WTC11 (cell line): ENCODE measurements at regions not wholly inside any gene's neighbourhood (a gene's known extent, or its start where the extent isn't known, plus 50 kb on each side); places are given as distances from the start of the nearest gene placed in this dataset.

Experiments
- ATAC-seq: fragments of 200-7000 bp; cut with Tn5 transposase; 2 replicates; pipeline ENCODE4 v1.10.0; 2021; ENCODE audit warnings: mild to moderate bottlenecking, moderate library complexity
- CTCF ChIA-PET: fragments of 300-600 bp; sonication (Branson Sonifier 250); formaldehyde crosslinking; loops from one replicate; lab custom pipeline; 2021; ENCODE audit warnings: antibody characterized with exemption; lab: Charles Lee
- POLR2A ChIA-PET: fragments of 350-600 bp; sonication (Branson Sonifier 250); formaldehyde crosslinking; loops from one replicate; lab custom pipeline; 2021; ENCODE audit warnings: antibody characterized with exemption; lab: Charles Lee
- DNase-seq: peaks from one replicate; pipeline ENCODE4 v3.0.0; 2021; ENCODE audit warnings: low spot score
- H3K27ac Mint-ChIP-seq: 2 replicates; pipeline ENCODE4 v1.8.0; 2021; ENCODE audit warnings: mixed read lengths
- H3K27me3 Mint-ChIP-seq: 2 replicates; pipeline ENCODE4 v1.8.0; 2021; ENCODE audit warnings: low read depth, mild to moderate bottlenecking, moderate library complexity, mixed read lengths
- H3K36me3 Mint-ChIP-seq: 2 replicates; pipeline ENCODE4 v1.8.0; 2021; ENCODE audit warnings: mixed read lengths
- H3K4me1 Mint-ChIP-seq: 2 replicates; pipeline ENCODE4 v1.8.0; 2022; ENCODE audit warnings: mixed read lengths
- H3K4me3 Mint-ChIP-seq: 2 replicates; pipeline ENCODE4 v1.8.0; 2021; ENCODE audit warnings: mild to moderate bottlenecking, moderate library complexity, mixed read lengths
- H3K9me3 Mint-ChIP-seq: 2 replicates; pipeline ENCODE4 v1.8.0; 2021; ENCODE audit warnings: mixed read lengths
- FOXK1 ChIP-seq: sonication (generic); formaldehyde crosslinking; IDR thresholded peaks from 2 replicates; pipeline ENCODE4 v1.8.0; 2022; ENCODE audit warnings: mild to moderate bottlenecking, moderate library complexity, missing genetic modification reagents
- GTF2I ChIP-seq: fragments of 250-450 bp; sonication (Bioruptor Pico); conservative IDR thresholded peaks from 2 replicates; pipeline ENCODE4 v1.4.0; 2021; ENCODE audit warnings: mild to moderate bottlenecking
- MYBL2 ChIP-seq: sonication (generic); formaldehyde crosslinking; IDR thresholded peaks from 2 replicates; pipeline ENCODE4 v1.8.1; 2023; ENCODE audit warnings: mild to moderate bottlenecking, moderate library complexity, missing genetic modification reagents
- NR2C2 ChIP-seq: sonication (generic); formaldehyde crosslinking; IDR thresholded peaks from 2 replicates; pipeline ENCODE4 v1.8.0; 2022; ENCODE audit warnings: mild to moderate bottlenecking, missing genetic modification reagents
- PRRX2 ChIP-seq: fragments of 250-450 bp; sonication (Bioruptor Pico); IDR thresholded peaks from 2 replicates; pipeline ENCODE4 v1.8.0; 2021; ENCODE audit warnings: mild to moderate bottlenecking
- RORB ChIP-seq: fragments of 250-450 bp; sonication (Bioruptor Pico); IDR thresholded peaks from 2 replicates; pipeline ENCODE4 v1.9.0; 2021; ENCODE audit warnings: mild to moderate bottlenecking
- SMAD3 ChIP-seq: sonication (generic); formaldehyde crosslinking; IDR thresholded peaks from 2 replicates; pipeline ENCODE4 v1.8.0; 2022; ENCODE audit warnings: missing genetic modification reagents, mild to moderate bottlenecking, borderline replicate concordance
- SMAD4 ChIP-seq: sonication (generic); formaldehyde crosslinking; IDR thresholded peaks from 2 replicates; pipeline ENCODE4 v1.8.0; 2022; ENCODE audit warnings: mild to moderate bottlenecking, missing genetic modification reagents
- SOX15 ChIP-seq: fragments of 250-450 bp; sonication (Bioruptor Pico); IDR thresholded peaks from 2 replicates; pipeline ENCODE4 v1.9.0; 2021; ENCODE audit warnings: mild to moderate bottlenecking
- ZNF121 ChIP-seq: sonication (generic); formaldehyde crosslinking; IDR thresholded peaks from 2 replicates; pipeline ENCODE4 v1.8.0; 2023; ENCODE audit warnings: missing genetic modification reagents
- ZNF219 ChIP-seq: sonication (generic); formaldehyde crosslinking; IDR thresholded peaks from 2 replicates; pipeline ENCODE4 v1.8.0; 2023; ENCODE audit warnings: missing genetic modification reagents, mild to moderate bottlenecking, borderline replicate concordance
- ZNF671 ChIP-seq: fragments of 250-450 bp; sonication (Bioruptor Pico); IDR thresholded peaks from 2 replicates; pipeline ENCODE4 v1.8.0; 2021; ENCODE audit warnings: mild to moderate bottlenecking
- TF ChIP-seq, protein P1 (sequence below): sonication (generic); formaldehyde crosslinking; IDR thresholded peaks from 2 replicates; pipeline ENCODE4 v1.8.1; 2022; ENCODE audit warnings: mild to moderate bottlenecking, missing genetic modification reagents, moderate library complexity, borderline replicate concordance
- TF ChIP-seq, protein P2 (sequence below): fragments of 250-450 bp; sonication (Bioruptor Pico); IDR thresholded peaks from 2 replicates; pipeline ENCODE4 v1.9.0; 2021; ENCODE audit warnings: moderate library complexity, mild to moderate bottlenecking, inconsistent platforms, borderline replicate concordance
- TF ChIP-seq, protein P3 (sequence below): sonication (generic); formaldehyde crosslinking; IDR thresholded peaks from 2 replicates; pipeline ENCODE4 v1.8.1; 2022; ENCODE audit warnings: mild to moderate bottlenecking, moderate library complexity, missing genetic modification reagents
- TF ChIP-seq, protein P4 (sequence below): sonication (generic); formaldehyde crosslinking; IDR thresholded peaks from 2 replicates; pipeline ENCODE4 v1.8.0; 2023; ENCODE audit warnings: missing genetic modification reagents
- TF ChIP-seq, protein P5 (sequence below): fragments of 250-450 bp; sonication (Bioruptor Pico); IDR thresholded peaks from 2 replicates; pipeline ENCODE4 v1.8.0; 2021; ENCODE audit warnings: mild to moderate bottlenecking
- TF ChIP-seq, protein P6 (sequence below): sonication (generic); formaldehyde crosslinking; IDR thresholded peaks from 2 replicates; pipeline ENCODE4 v1.8.0; 2023; ENCODE audit warnings: mild to moderate bottlenecking, missing genetic modification reagents
- TF ChIP-seq, protein P7 (sequence below): sonication (generic); formaldehyde crosslinking; IDR thresholded peaks from 2 replicates; pipeline ENCODE4 v1.8.0; 2022; ENCODE audit warnings: mild to moderate bottlenecking, missing genetic modification reagents
- TF ChIP-seq, protein P8 (sequence below): fragments of 250-450 bp; sonication (Bioruptor Pico); IDR thresholded peaks from 2 replicates; pipeline ENCODE4 v1.9.0; 2021; ENCODE audit warnings: mild to moderate bottlenecking

DNA sequence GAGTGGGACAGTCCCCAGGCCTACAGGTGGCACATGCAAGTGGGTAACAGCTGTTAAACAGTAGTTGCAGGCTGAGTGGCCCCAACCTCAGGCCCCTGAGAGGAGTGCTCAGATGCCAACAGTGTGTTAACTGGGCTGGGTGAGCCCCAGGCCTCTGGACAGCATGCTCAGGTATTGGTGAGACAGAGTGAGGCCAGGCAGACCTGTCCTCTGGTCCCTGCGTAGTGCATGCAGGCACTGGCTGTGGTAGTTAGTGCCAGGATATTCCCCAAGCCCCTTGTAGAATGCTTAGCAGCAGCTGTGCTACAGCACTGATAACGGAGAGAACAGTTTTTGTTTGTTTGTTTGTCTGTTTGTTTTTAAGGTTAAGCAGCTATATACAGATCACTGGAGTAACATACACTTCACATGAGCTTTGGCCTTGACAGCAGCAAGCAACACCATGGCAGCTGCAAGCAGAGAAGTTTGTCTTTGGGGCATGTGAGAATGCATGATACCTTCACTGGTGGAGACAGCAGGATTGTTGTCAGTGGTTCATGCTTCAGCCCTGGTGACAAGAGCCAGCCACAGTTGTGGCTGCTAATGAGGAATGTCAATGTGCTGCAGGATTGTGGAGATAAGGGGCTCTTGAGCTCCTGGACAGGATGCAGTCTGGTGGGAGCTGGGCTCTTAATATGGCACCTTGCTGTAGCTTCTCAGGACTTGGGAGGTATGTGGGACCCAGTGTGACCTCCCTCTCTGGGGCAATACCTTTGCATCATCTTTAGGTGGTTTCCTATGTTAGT lies 614.4 kb downstream of the CDH11 start:
- ChIA-PET CTCF (no interaction called here), POLR2A (no interaction called here)
- H3K27ac Mint-ChIP-seq = no peak overlapping the region
- no peaks in the 10 kb centered on the region for H3K4me1 Mint-ChIP-seq
- H3K9me3 Mint-ChIP-seq = no peaks in the 10 kb centered on the region
- DNase-seq (no peak), ATAC-seq (no peak)
- H3K4me3 Mint-ChIP-seq = no peak overlapping the region
- no peaks in the 10 kb centered on the region; the same call in 1 of the 2 replicates for H3K27me3 Mint-ChIP-seq
- no peaks in the 10 kb centered on the region for H3K36me3 Mint-ChIP-seq
- TF ChIP-seq, protein P1, sequence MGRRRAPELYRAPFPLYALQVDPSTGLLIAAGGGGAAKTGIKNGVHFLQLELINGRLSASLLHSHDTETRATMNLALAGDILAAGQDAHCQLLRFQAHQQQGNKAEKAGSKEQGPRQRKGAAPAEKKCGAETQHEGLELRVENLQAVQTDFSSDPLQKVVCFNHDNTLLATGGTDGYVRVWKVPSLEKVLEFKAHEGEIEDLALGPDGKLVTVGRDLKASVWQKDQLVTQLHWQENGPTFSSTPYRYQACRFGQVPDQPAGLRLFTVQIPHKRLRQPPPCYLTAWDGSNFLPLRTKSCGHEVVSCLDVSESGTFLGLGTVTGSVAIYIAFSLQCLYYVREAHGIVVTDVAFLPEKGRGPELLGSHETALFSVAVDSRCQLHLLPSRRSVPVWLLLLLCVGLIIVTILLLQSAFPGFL (CRISPR knock-in tag) = no peak
- TF ChIP-seq NR2C2 (CRISPR knock-in tag) (no peak), GTF2I (CRISPR knock-in tag) (no peak), SOX15 (CRISPR knock-in tag) (no peak)
- TF ChIP-seq, protein P2, sequence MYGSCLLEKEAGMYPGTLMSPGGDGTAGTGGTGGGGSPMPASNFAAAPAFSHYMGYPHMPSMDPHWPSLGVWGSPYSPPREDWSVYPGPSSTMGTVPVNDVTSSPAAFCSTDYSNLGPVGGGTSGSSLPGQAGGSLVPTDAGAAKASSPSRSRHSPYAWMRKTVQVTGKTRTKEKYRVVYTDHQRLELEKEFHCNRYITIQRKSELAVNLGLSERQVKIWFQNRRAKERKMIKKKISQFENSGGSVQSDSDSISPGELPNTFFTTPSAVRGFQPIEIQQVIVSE (CRISPR knock-in tag) = no peak
- TF ChIP-seq, protein P3, sequence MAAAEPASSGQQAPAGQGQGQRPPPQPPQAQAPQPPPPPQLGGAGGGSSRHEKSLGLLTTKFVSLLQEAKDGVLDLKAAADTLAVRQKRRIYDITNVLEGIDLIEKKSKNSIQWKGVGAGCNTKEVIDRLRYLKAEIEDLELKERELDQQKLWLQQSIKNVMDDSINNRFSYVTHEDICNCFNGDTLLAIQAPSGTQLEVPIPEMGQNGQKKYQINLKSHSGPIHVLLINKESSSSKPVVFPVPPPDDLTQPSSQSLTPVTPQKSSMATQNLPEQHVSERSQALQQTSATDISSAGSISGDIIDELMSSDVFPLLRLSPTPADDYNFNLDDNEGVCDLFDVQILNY (CRISPR knock-in tag) = no peak

DNA sequence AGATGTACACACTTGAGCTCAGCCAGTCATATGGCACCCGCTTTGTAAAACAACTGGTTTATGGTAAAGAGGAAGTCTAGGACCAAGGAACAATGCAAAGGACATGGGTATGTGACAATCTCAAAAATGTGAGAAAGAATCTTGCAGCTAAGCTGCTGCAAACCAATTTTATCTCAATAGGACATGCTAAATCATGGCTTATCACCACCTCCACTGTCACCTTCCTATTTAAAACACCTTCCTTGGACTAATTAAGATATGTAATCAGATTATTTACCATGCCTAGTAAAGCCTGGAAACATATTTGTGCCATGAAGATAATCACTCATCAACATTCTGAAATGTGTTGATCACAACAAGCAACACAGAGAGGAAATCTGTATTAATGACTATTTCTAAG lies 622.7 kb downstream of the CDH11 start:
- POLR2A ChIA-PET = no interaction called here
- Mint-ChIP-seq H3K27me3 (no peaks in the 10 kb centered on the region), H3K4me1 (no peaks in the 10 kb centered on the region), H3K36me3 (no peaks in the 10 kb centered on the region), H3K27ac (no peak overlapping the region), H3K9me3 (no peaks in the 10 kb centered on the region), H3K4me3 (no peak overlapping the region)
- DNase-seq (no peak), ATAC-seq (no peak)
- CTCF ChIA-PET = no interaction called here
- TF ChIP-seq PRRX2 (CRISPR knock-in tag) (no peak), NR2C2 (CRISPR knock-in tag) (no peak), SMAD3 (CRISPR knock-in tag) (no peak), ZNF121 (CRISPR knock-in tag) (no peak), RORB (CRISPR knock-in tag) (no peak), ZNF219 (CRISPR knock-in tag) (no peak)
- TF ChIP-seq, protein P4, sequence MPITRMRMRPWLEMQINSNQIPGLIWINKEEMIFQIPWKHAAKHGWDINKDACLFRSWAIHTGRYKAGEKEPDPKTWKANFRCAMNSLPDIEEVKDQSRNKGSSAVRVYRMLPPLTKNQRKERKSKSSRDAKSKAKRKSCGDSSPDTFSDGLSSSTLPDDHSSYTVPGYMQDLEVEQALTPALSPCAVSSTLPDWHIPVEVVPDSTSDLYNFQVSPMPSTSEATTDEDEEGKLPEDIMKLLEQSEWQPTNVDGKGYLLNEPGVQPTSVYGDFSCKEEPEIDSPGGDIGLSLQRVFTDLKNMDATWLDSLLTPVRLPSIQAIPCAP (CRISPR knock-in tag) = no peak

DNA sequence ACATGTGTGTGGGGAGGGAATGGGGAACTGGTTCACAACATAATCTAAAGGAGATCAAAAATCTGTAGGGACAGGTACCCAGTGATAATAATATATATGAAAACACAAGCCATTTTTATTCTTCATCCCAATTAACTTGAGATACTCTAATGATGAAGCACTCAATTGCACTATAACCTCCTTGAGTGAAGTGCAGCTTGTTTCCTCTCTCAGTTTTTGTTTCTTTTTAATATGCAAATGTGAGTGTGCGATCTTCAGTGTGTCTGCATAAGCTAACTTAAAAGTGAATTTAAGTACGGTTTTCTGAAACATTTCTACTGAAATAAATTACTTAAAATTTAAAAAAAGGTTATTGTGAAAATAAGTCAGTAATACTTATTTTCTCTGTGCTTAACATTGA lies 623.5 kb downstream of the CDH11 start:
- H3K9me3 Mint-ChIP-seq = no peaks in the 10 kb centered on the region
- ATAC-seq (no peak), DNase-seq (no peak)
- no peak overlapping the region for H3K4me3 Mint-ChIP-seq
- CTCF ChIA-PET = no interaction called here
- H3K27ac Mint-ChIP-seq = no peak overlapping the region
- no peaks in the 10 kb centered on the region for H3K4me1 Mint-ChIP-seq
- POLR2A ChIA-PET = no interaction called here
- no peaks in the 10 kb centered on the region for H3K27me3 Mint-ChIP-seq
- H3K36me3 Mint-ChIP-seq = no peaks in the 10 kb centered on the region
- TF ChIP-seq, protein P5, sequence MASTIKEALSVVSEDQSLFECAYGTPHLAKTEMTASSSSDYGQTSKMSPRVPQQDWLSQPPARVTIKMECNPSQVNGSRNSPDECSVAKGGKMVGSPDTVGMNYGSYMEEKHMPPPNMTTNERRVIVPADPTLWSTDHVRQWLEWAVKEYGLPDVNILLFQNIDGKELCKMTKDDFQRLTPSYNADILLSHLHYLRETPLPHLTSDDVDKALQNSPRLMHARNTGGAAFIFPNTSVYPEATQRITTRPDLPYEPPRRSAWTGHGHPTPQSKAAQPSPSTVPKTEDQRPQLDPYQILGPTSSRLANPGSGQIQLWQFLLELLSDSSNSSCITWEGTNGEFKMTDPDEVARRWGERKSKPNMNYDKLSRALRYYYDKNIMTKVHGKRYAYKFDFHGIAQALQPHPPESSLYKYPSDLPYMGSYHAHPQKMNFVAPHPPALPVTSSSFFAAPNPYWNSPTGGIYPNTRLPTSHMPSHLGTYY = no peak
- no peak for TF ChIP-seq FOXK1 (CRISPR knock-in tag)
- TF ChIP-seq SMAD4 = no peak
- TF ChIP-seq GTF2I (CRISPR knock-in tag) = no peak
- TF ChIP-seq, protein P6, sequence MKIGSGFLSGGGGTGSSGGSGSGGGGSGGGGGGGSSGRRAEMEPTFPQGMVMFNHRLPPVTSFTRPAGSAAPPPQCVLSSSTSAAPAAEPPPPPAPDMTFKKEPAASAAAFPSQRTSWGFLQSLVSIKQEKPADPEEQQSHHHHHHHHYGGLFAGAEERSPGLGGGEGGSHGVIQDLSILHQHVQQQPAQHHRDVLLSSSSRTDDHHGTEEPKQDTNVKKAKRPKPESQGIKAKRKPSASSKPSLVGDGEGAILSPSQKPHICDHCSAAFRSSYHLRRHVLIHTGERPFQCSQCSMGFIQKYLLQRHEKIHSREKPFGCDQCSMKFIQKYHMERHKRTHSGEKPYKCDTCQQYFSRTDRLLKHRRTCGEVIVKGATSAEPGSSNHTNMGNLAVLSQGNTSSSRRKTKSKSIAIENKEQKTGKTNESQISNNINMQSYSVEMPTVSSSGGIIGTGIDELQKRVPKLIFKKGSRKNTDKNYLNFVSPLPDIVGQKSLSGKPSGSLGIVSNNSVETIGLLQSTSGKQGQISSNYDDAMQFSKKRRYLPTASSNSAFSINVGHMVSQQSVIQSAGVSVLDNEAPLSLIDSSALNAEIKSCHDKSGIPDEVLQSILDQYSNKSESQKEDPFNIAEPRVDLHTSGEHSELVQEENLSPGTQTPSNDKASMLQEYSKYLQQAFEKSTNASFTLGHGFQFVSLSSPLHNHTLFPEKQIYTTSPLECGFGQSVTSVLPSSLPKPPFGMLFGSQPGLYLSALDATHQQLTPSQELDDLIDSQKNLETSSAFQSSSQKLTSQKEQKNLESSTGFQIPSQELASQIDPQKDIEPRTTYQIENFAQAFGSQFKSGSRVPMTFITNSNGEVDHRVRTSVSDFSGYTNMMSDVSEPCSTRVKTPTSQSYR (CRISPR knock-in tag) = no peak
- TF ChIP-seq, protein P7, sequence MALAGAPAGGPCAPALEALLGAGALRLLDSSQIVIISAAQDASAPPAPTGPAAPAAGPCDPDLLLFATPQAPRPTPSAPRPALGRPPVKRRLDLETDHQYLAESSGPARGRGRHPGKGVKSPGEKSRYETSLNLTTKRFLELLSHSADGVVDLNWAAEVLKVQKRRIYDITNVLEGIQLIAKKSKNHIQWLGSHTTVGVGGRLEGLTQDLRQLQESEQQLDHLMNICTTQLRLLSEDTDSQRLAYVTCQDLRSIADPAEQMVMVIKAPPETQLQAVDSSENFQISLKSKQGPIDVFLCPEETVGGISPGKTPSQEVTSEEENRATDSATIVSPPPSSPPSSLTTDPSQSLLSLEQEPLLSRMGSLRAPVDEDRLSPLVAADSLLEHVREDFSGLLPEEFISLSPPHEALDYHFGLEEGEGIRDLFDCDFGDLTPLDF (CRISPR knock-in tag) = no peak
- TF ChIP-seq, protein P4 (CRISPR knock-in tag) = no peak
- no peak for TF ChIP-seq ZNF671 (CRISPR knock-in tag)
- no peak for TF ChIP-seq MYBL2 (CRISPR knock-in tag)
- TF ChIP-seq, protein P8, sequence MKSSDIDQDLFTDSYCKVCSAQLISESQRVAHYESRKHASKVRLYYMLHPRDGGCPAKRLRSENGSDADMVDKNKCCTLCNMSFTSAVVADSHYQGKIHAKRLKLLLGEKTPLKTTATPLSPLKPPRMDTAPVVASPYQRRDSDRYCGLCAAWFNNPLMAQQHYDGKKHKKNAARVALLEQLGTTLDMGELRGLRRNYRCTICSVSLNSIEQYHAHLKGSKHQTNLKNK (CRISPR knock-in tag) = no peak
